Activated CD8-positive, alpha-beta memory T cell treated with anti-CD3 and anti-CD28 coated beads for 4 hours (primary cell): ENCODE measurements at regions not wholly inside any gene's neighbourhood (a gene's known extent, or its start where the extent isn't known, plus 50 kb on each side); places are given as distances from the start of the nearest gene placed in this dataset.

ENCODE experiments used
- DNase-seq, 2 donors: peaks; one replicate each; pipeline ENCODE4 v3.0.0-alpha.2; 2020; ENCODE audit warnings: low read depth in 2 of 2

DNA sequence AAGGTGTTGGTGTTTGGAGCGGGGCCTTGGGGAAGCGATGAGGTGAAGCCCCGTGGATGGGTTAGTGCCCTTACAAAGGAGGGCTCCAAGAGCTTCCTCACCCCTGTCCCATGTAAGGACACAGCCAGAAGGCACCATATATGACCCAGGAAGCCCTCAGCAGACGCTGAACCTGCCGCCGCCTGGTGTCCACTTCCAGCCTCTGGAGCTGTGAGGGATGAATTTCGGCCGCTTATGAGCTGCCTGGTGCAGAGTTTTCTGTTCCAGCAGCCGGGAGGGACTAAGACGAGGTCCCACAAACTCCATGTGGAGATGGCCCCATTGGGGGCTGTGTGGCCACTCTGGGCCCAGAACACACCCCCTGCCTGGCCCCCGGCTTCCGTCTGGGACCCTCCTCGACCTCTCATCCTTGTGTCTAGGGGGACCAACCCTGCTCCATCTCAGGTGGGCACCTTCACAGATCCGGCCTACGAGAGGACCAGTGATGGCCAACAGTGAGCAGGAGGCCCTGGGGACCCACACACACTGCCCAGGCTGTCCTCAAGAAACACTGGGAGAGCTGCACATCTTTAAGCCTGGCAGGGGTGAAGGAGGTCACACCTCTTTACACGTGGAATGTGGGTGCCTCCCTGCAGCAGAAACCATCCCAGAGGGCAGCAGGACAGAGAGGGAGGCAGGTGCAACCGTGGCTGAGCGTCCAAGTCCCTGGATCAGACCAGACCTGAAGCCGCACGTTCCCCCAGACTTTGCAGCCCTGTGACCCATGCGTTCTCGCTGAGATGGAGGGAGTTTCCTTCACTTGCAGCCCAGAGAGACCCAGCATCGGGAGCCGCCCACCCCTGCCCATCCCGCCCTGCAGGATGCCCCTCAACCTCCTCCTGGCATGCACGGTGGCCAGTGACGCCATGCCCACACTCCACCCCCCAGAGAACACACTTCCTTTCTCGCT lies 96.1 kb downstream of the PDGFA start:
- DNase-seq: no peak

DNA sequence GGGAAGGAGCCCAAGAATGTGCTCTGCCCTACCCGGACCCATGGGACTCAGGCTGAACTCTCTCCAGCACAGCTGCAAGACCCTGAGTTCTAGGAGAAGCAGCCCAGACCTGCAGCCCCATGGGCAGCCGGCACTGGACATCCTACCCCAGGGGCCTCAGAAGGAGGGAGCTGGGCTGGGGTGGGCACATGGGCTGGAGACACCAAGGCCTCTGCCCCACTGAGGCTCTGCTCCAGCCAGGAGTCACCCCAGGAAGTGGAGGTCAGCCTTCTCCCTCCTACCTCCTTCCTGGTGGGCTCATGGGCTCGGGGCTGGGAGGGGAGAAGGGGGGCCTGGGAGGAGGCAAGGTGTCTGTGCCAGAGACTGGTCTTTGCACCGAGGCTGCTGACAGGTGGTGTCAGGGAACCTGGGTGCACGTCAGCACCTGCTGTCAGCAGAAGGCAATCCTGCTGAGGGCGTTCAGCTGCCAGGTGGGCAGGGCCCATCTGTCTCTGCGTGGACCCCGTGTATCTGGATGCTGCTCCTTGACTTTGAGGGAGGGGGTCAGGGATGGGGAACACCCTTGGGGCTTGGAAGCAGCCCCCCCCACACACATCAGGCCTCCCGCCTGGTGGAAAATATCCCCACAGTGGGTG lies 95.2 kb downstream of the PDGFA start:
- no peak for DNase-seq

DNA sequence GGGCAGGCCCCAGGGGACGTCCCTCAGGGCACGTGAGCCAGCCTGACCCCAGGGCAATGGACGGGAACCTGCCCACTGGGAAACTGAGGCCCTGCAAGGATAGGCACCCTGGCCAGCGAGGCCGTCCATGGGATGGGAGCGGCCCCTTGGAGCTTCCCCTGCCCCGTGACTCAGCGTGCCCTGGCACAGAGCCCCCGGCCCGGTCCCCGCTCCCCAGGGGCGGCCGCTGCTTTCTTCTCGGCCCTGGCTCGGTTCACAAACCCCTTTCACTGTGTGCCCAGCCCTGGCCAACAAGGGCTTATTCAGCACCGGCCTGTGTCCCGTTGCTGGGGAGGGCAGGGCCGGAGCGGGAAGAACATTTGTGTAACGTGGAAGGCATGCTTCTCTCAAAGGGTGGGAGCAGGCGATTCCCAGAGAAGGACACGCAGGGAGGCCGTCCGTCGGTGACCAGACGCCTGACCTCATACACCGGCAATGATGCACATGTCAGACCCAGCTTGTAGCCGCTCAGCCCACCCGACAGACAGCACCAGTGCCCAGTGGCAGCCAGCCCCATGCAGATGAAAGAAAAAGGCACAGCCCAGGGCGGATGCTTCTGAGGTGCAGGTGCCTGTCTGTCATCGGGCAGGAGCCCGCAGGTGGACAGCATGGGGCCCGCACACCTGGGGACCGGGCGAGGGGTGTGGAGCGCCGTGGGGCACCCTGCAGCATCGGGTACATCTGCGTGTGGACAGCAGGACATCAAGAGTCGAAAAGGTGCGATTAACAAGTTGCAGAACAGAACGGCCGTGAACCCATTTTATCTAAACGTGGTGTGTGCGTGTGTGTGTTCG lies 94.5 kb downstream of the PDGFA start:
- DNase-seq: no peak

DNA sequence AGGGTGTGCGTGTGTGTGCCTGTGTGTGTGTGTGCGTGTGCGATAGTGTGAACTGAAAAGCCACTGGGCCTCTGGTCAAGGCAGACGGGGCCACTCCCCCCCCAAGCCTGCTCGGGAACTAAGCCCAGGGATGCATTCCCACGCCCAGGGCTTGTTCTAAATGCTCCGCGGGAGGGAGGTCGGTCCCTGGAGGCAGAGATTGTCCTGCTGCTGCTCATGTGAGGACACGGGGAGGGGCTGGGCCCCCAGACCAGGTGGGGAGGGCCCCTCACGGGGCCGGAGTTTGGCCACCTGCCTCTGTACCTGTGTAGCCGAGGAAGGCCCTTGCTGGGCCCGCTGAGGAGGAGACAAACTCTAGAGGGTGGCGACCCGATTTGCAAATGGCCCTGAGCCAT lies 93.9 kb downstream of the PDGFA start:
- no peak for DNase-seq

DNA sequence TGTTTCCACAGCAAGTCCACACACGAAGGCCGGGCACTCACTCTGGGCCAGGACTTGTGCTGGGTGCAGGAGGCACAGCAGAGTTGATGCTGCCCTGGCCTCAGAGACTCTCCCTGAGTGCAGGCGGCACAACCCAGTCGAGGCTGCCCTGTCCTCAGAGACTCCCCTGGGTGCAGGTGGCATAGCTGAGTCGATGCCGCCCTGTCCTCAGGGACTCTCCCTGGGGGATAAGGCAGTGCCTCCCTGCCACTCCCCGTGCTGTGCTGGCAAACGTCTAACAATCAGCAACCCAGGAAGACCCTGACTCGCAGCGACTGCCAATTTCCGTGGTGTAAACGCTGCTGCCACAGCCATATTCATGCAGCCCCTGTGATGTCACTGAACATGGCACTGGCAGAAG lies 93.1 kb downstream of the PDGFA start:
- no peak for DNase-seq

DNA sequence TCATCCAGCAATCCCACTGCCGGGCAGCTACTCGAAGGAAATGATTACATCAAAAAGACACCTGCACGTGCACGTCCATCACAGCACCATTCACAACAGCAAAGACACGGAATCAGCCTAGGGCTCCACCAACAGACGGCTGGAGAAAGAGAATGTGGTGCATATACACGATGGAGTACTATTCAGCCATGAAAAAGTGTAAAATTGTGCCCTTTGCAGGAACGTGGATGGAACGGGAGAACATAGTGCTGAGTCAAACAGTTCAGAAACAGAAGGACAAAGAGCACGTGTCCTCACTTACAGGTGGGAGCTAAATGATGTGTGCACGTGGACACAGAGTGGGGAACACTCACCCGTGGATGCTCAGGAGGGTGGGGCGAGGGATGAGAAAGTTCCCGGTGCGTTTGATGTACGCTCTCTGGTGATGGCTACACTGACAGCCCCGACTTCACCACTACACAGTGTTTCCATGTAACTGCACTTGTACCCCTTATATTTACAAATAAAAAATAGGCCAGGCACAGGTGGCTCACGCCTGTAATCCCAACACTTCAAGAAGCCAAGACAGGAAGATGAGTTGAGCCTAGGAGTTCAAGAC lies 92.0 kb downstream of the PDGFA start:
- no peak for DNase-seq

DNA sequence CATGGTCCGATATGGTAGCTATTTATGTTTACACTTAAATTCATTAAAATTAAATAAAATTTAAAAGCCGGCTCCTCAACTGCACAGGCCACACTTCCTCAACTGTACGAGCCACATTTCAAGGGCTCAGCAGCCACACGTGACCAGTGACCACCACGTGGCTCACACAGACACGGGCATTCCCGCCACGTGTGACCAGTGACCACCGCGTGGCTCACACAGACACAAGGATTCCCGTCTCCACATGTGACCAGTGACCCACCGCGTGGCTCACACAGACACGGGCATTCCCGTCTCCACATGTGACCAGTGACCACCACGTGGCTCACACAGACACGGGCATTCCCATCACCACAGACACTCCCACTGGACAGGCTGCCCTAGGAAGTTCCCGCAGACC lies 91.3 kb downstream of the PDGFA start:
- DNase-seq: no peak

DNA sequence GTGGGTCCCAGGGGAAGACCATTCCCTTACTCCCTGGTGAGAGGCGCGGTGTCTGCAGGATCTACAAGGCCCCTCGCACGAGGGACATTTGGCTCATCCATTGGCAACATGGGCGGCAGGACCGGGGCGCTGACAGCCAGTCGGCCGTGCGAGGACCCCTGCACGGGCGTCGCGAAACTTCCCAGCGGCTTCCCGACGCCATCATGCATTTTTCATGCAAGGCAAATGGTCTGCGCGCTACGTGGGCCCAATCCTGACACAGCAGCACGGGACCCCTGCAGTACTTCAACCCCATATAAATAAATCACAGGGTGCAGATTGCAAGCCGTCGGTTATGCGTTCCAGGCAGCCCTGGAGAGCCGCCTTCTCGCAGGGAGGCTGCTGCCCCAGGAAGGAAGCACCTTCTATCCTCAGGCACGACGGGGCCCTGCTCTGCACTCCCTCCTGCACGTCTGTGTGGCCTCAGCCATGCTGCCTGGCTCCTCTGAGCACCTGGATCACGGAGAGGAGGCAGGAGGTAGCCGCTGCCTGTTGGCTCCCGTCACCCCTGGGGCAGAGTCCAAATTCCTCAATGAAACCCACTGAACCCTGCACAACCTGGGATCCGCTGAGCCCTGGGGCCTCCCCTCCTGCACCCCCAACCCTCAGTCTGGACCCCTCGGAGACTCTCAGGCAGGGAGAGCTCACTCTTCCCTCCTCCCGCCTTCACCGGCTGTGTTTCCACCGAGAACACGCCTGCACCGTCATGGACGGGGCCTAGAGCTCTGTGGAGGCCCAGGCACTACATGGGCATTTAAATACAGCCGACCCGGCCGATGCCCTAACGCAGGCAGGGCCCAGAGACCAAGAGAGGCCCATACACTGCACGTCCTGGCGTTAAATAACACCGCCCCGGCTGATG lies 90.5 kb downstream of the PDGFA start:
- no peak for DNase-seq

DNA sequence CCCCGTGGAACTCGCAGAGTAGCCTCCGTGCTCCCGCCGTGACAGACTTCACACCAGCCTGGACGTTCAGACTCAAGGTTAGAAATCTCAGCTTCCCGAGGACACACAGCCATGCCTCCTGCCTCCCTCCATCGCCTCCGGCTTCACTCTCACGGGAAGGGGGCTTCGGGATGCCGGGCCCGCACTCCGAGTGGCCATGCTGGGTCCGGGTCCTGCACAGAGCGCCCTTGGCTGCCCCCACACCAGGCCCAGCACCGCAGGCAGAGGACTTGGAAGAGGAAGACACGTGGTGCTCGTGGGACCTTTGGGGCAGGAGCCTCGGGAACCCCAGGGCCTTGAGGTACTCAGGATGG lies 89.8 kb downstream of the PDGFA start:
- no peak for DNase-seq

DNA sequence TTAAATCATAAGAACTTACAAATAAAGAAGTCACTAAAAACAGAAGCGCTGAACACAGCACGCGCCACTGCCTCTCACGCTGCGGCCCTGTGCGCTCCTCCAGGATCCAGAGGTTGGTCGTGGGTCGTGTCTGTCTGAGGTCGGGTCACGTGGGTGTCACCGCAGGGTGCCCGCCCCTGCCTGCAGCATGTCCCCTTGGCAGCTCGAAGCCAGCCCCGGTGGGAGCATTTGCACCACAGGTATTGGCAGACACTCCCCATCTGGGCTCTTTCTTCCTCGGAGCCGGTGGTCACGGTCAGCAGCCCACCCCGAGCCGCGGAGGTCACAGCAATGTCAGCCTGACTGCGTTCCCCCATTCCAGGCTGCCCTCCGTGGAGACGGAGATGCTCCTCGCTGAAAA lies 88.6 kb downstream of the PDGFA start:
- DNase-seq: no peak

DNA sequence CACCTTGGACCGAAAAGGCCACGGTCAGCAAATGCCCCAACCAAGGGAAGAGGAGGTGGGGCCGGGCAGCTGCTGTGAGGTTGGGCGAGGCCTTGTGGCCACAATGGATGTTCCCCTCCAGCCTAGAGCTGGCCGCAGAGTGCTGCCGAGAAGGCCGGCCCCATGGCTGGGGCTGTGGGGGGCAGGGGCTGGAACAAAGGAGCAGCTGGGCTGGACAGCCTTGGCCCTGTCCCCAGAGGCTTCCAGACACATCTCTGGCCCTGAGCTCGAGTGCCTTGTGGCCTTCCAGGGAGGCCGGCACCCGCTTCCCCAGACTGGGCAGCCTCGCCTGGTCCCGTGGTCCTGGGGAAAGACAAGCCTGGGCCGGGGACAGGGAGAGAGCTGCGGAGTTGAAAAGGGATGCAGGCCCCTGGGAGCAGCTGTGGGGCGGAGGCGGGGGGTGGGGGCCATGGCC lies 88.0 kb downstream of the PDGFA start:
- DNase-seq: no peak

DNA sequence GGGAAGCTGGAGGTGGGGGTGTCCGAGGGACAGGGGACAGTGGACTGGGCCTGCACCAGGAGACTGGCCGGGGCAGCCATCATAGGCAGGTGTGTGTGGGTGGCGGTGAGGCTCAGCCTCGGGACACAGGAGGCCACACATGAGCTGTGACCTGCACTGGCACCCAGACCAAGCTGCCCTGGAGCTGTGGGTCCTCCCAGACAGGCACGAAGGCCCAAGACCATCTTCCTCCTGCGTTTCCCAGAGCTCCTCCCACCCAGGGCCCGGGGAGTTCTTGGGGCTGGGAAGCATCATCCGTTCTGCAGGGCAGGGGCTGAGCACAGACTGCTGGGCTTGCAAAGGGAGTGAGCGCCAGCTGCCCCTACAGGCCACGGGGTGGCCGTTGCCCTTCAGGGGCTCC lies 87.4 kb downstream of the PDGFA start:
- DNase-seq: no peak

DNA sequence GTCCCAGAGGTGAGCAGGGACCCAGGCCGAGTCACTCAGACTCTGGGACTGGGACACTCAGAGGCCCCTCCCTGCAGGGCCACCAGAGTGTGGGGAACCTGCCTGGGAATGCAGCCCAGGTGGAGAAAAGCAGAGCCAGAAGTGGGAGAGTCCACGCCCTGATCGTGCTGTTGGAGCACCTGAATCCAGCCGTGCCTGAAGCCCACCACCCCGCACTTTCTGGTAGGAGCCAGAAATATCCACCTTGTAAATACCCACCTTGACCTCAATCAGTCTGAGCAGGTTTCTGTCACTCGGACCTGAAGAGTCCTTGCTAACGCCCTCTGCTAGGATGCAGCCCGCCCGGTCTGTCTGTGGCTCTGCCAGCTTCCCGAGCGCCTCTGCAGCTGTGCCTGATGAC lies 86.7 kb downstream of the PDGFA start:
- DNase-seq: no peak

DNA sequence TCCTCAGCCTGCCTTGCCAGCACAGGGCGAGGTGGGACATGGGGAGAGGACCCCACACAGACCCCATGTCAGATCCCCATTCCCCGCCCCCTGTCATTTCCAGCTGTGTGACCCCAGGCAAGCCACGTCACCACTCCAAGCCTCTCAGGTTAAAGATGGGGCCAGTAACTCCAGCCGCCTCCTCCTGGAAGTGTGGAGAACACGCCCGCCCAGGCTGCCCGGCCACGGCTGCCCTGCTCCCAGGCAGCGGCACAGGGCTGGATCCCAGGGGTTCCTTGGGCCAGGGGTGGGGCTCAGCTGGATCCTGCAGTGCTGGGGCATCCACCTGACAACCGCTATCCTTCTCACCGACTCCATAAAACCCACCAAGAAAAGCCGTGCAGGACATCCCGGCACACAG lies 86.1 kb downstream of the PDGFA start:
- DNase-seq: no peak

DNA sequence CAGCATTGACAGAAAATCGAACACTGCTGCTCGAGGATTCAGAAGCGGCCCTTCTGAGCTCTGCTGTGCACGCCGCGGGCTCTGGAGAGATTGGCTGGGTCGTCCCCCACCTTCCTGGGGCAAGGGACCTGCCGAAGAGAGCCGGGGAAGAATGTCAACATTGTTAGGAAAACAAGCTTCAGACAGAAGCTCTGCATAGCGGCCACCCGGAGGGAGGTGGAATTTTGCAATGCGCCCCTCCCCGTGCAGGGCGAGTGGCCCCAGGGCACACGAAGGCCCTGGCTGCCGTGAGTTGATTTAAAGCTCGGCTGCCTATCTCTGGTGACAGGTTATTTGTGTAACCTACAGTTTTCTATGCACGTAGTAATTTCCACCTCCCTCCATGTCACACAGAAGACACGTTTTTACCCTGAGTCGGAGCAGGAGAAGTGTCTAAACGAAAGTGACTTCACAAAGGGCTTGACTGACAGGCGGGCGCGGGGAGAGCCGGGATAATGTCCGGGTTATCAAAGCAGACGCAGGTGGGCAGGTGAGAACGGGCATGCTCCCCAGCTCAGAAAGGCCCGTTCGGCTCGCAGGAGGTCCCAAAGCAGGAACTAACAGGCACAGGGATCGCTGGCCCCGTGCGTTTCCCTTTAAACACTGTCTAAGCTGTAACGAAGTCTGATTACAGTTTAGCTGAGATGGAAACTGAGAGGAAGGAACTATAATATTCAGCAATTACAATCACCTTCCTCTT lies 84.6 kb downstream of the PDGFA start:
- no peak for DNase-seq

DNA sequence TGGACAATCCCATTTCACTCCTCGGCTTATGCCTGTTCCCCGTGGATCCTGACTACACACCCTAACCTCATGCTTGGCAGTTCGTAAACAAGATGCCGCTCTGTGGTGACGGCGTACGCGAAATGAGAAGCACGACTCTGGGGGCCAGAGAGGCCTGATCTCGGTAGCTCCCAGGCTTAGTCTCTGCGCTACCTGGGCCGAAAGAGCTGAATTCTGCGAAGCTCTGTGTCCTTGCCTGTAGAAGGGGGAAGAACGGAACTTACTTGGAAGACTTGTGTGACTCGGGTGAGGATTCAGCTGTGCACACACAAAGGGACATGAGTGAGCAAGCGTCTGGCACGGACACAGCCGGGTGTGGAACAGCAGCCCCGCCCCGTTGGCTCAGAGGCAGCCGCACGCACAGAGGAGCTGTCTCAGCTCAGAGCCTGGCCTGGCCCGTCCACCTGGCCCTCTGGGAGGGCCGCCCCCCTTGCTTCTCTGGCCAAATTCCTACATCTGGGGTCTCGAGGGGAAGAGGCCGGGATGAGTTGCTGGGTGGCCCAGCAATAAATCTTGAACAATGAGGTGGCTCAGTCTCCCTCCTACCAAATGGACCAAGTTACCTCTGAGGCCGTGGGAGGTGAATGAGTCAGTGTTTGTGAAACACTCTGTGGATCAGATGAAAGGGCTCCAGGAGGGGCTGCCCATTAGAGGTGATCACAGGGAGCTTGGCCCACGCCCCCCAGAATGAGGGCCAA lies 83.8 kb downstream of the PDGFA start:
- DNase-seq: no peak

DNA sequence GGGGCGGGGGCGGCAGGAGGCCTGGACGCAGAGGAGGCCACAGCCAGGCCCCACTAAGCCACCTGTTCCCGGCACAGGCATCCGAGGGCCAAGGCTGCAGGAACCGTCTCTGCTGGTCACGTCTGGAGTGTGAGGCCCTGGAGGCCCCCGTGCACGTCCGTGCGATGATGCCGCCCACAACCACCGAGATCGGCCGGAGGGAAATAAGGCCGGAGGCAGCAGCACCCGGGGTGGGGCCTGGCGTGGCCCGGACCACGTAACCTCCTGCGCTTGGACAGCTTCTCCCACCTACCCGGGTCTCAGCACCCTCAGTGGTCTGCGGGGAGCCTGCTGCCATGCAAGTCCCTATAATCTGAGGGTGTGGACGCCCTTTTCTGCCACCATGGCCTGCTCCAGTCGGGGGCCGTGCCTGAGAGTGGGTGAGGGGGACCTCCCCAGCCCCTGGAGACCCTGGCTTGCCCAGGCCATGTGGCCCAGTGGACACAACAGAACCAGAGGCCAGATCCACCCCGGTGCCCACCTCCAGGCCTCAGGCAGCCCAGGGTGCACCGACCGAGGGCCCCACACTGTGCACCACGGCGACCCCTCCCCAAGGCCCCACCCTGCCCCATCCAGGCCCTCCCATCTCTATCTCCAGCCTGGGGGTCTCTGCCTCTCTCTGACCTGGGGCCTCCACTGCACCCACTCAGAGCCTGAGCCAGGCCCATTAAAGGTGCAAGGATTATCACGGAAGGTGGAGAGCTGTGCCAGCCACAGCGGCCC lies 83.1 kb downstream of the PDGFA start:
- no peak for DNase-seq

DNA sequence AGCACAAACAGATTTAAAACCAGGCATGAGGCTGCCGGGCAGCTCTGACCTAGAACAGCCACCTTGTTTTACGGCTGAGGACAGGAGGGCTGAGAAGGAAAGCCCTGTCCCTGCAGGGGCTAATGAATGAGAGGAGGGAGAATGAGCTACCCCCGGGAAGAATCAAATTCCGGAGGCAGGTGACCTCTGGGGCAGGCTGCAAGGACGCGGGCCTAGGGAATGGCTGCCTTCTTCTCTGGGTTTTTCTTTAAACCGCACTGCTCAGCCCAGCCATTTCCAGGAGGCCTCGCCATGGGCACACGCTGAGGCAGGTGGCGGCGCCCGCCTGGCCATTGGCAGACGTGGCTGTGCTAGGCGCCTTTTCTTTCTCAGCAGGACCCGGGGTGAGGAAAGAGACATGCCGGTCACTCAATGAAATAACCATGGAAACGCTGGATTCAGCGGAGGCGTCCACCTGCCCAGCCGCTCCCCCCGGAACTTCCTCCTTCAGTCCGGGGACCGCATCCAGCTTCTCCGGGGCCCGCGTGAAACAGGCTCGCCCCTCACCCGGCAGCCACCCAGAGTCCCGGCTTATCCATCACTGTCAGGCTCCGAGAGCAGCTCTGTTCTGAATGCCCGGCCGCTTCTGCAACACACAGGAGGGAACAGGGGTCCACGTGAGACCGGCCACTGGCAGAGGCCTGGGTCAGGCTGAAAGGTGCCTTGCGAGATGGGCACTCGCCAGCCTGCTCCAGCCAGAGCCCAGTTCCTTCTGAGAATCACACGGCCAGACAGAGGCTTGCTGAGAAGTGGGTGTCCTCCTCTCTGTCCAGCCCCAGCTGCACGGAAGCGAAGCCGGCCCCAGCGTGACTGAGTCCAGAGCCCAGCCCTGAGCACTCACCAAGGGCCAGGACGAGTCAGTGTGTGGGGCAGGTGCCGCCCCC lies 82.1 kb downstream of the PDGFA start:
- no peak for DNase-seq
